HG03378 (cell line): ENCODE measurements at regions not wholly inside any gene's neighbourhood (a gene's known extent, or its start where the extent isn't known, plus 50 kb on each side); places are given as distances from the start of the nearest gene placed in this dataset.
A peak's percentile ranks its signal among the peaks of the same experiment; 100 is the strongest.
"Not testable (repeated sequence)": the region's sequence is repeated elsewhere in the genome, so short reads cannot be mapped to it uniquely, and the experiment has no call there.

Experiments used
- ATAC-seq: cut with Tn5 transposase; IDR thresholded peaks from one replicate; pipeline ENCODE4 v1.9.1; 2021; ENCODE audit warnings: mild to moderate bottlenecking, moderate library complexity; ENCODE audit not compliant: unreplicated experiment

DNA sequence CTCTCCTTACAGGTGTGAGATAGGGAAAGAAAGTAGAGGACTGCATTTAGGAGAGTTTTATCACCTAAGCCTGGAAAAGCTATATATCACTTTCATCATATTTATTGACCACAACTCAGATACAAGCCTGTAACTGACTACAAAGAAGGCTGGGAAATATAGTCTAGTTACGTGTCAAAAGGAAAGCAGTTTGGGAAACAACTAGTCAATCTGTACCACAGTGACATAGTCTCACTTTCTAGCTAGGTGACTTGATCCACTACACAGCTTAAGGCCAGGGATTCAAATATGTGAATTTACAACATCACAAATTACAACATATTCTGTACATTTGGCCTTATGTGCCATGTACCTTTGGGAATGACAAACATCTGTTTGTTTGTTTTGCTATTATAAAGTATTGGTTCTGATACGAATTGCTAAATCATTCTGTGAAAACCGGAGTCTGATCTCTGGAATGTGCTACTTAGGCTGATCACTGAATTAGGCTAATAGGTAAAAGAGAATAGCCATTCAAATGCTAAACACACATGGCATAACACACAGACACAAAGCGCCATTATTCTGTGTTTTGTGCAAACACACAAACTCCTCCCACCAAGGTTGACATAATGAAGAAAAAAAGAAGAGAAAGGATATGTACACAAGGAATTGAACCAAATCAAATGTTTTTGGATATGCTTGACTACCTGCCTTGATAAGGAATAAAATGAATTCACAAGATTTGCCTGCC lies 279.8 kb downstream of the DUSP6 start:
- no peak for ATAC-seq

- ATAC-seq: no peak
These were observed 281.7 kb downstream of the DUSP6 start for GRCh38 chr12:89070603-89071002.

GRCh38 chr12:89069431-89069830 lies 282.9 kb downstream of the DUSP6 start:
- ATAC-seq: no peak

- ATAC-seq: no peak
These were observed 284.7 kb downstream of the DUSP6 start for GRCh38 chr12:89067421-89068187.

DNA sequence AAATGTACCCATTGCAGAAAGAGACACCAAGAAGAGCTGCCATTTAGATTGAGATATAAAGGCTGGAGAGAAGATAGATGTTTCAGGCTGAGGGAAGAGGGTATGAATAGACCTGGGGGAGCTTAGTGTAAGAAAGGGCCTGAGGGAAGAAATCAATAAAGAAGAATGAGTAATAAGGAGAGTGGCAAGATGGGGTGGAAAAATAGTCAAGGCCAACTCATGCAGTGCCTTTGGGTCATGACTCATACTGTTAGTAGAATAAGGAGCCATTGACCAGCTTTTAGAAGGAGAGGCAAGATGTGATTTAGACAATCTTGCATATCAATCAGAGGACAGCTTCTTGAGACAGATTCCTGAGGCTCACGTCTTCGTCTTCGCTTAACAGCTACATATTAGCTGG lies 287.5 kb downstream of the DUSP6 start:
- no peak for ATAC-seq

GRCh38 chr12:89064151-89064550 lies 288.1 kb downstream of the DUSP6 start:
- ATAC-seq: no peak

GRCh38 chr12:89062996-89063395 lies 289.3 kb downstream of the DUSP6 start:
- no peak for ATAC-seq

DNA sequence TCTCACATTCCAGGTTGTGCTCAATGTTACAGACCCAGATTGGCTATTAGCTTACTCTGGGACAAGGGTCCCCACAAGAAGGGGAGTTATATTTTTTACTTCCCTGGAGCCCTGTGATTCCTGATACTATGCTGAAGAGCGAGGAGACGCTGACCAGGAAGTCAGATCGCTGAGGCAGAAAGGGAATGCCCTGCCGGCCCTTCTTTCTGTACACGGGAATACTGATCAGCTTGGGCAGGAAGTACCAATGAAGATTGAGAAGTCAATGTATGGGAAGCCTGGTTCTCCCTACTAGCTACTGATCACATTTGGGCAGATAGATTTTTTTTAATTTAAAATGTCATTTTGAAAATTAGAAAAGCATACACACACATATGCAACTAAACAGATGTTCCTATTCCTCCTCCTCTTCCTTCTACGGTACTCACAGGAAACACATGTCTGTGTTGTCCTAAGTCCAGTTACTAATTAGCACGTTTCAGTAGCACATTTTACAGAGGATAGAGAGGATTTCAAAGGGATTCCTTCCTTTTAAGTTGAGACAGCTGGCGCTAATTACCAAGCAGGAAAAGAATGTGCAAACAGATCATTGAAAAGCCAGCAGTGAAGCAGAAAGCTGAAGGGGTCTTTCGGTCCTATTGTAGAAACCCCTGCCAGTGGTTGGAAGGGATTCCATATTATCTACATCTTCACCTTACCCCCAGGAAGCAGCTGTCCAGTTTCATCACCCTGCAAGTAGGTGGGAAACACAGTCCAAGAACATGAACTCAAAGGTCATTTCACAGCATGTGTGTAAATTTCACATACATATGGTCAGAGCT lies 292.4 kb downstream of the DUSP6 start:
- ATAC-seq: no peak

GRCh38 chr12:89059056-89059455 lies 293.2 kb downstream of the DUSP6 start:
- ATAC-seq: no peak

DNA sequence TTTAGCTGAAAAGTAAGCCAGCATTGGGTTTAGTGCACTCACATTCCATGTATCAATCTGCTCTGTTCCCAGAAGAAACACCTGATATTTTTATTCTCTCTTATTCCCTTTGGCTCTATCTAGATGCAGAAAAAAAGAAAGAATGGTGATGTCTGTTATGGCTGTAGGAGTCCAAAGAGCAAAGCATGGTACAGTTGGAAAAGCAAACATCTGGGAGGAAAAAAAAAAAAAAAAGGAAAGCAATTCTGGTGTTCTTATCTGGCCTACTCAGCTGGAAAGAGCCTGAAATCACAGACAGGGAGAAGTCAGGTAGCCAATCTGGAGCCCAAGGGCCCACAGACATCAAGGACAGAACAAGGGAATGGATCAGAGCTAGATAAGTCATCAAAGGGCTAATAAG lies 293.9 kb downstream of the DUSP6 start:
- no peak for ATAC-seq

GRCh38 chr12:89053817-89054216 lies 298.5 kb downstream of the DUSP6 start:
- ATAC-seq: not testable (repeated sequence)

- ATAC-seq: peak; percentile 71
These were observed 301.1 kb downstream of the DUSP6 start for GRCh38 chr12:89051065-89051677.

GRCh38 chr12:89047856-89048418 lies 304.4 kb downstream of the DUSP6 start:
- no peak for ATAC-seq

DNA sequence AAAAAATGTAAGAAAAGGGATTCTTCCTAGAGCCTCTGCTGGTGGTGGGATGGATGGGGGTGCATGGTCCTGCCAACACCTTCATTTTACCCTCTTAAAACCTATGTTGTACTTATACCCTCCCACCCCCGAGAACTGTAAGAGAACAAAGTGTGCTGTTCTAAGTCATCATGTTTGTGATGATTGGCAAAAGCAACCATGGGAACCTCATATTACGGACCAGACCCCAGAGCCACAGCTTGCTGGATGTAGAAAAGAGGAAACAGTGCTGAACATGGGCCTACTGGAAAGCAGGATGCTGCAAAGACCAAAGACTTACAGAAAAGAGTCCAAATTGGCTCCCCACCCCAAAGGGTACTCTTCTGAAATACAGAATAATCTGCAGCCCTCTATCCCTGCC lies 311.2 kb downstream of the DUSP6 start:
- no peak for ATAC-seq

DNA sequence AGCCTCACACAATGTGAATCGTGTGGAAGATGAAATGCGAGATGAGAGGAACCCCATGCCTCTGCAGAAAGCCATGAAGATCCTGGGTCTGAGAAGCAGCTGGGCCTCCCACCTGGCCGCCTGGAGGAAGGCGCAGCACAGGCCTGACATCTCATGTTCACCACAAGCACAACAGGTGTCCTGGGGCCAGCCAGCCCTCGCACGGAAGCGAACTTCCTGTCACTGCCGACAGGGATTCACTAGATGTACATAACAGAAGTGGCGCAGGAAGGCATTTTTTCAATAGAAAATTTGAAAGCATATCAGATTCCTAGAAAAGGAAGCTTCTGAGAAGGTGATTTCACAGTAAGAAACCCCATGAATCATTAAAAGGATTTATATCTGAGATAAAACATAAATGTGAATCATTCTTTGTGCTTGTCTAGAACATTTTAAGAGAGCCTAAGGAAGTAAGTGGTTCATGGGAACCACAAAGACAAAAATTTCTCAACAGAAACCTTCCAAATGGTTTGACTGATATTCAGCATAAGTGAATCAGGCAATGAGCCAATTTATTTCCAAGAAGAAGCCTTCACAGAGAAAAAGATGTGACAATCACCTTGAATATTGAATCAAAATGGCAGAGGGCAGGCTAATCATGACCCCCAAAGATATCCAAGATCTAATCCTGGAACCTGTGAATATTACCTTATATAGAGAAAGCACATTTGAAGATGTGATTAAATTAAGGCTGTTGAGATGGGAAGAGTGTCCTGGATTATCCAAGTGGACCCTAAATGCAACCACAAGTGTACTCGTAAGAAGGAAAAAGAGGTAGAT lies 311.9 kb downstream of the DUSP6 start:
- ATAC-seq: peak; percentile 98

GRCh38 chr12:89038831-89039512 lies 313.3 kb downstream of the DUSP6 start:
- ATAC-seq: peak; percentile 39

DNA sequence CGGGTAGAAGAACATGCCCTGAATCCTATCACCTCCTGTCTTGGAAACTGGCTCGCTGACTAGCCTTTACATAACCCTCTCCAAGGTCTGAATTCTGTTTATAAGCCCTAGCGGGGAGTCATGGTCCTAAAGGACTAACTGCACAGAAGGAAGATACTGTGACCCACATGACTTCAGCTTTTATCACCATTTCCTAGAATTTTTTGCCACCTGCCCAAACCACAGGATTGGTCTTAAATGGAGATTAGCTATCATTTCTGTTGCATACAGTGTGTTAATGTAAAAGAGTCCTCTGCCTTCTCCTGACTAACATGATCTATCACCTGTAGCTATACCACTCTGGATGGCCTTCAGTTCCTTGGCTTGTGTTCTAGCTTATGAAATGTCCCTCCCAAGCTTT lies 319.2 kb downstream of the DUSP6 start:
- no peak for ATAC-seq

- ATAC-seq: no peak
These were observed 322.3 kb downstream of the DUSP6 start for GRCh38 chr12:89029961-89030360.

GRCh38 chr12:89024580-89024979 lies 327.7 kb downstream of the DUSP6 start:
- no peak for ATAC-seq
